Tibial nerve (tissue), 4 donors: ENCODE measurements at regions not wholly inside any gene's neighbourhood (a gene's known extent, or its start where the extent isn't known, plus 50 kb on each side); places are given as distances from the start of the nearest gene placed in this dataset.

ENCODE experiments used
- DNase-seq, 2 donors: peaks; one replicate each; pipeline ENCODE4 v3.0.0-alpha.2; 2019; ENCODE audit warnings: low spot score in 2 of 2
- H3K27ac ChIP-seq, 4 donors: fragments of 200-600 bp; sonication (generic) in 3 of 4; one replicate each; pipeline ENCODE4 v1.5.1; 2017 to 2019; ENCODE audit warnings: mild to moderate bottlenecking in 1 of 4
- H3K27me3 ChIP-seq, 2 donors: fragments of 200-600 bp; sonication (generic) in 1 of 2; one replicate each; pipeline versions ENCODE4 v1.5.1 to v1.6.0; 2017 to 2019
- H3K36me3 ChIP-seq, 3 donors: fragments of 200-600 bp; sonication (generic); one replicate each; pipeline ENCODE4 v1.5.1; 2018 to 2019
- H3K4me1 ChIP-seq, 4 donors: fragments of 200-600 bp; sonication (generic) in 3 of 4; one replicate each; pipeline ENCODE4 v1.5.1; 2017 to 2019
- H3K4me3 ChIP-seq, 4 donors: fragments of 200-600 bp; sonication (generic) in 3 of 4; one replicate each; pipeline ENCODE4 v1.5.1; 2017 to 2019; ENCODE audit warnings: mild to moderate bottlenecking in 1 of 4, moderate library complexity in 1 of 4
- H3K9me3 ChIP-seq, 4 donors: fragments of 200-600 bp; sonication (generic) in 3 of 4; one replicate each; pipeline ENCODE4 v1.5.1; 2017 to 2019
- CTCF ChIP-seq, 5 experiments: fragments of 200-600 bp in 3 of 5; fragments of 450-650 bp in 2 of 5; sonication (generic) in 3 of 5; IDR thresholded peaks; one replicate each; pipeline ENCODE4 v1.5.1; 2016 to 2019; ENCODE audit warnings: antibody characterized with exemption in 5 of 5, mild to moderate bottlenecking in 3 of 5, moderate library complexity in 2 of 5
- EP300 ChIP-seq, 2 donors: sonication (generic); formaldehyde crosslinking; IDR thresholded peaks; one replicate each; pipeline ENCODE4 v1.6.1; 2017; ENCODE audit warnings: antibody characterized with exemption in 2 of 2, mild to moderate bottlenecking in 1 of 2
- POLR2A ChIP-seq, 2 donors: fragments of 450-650 bp; IDR thresholded peaks; one replicate each; pipeline ENCODE4 v1.6.1; 2017; ENCODE audit warnings: antibody characterized with exemption in 2 of 2, mild to moderate bottlenecking in 2 of 2, moderate library complexity in 2 of 2
- WGBS, 2 donors: methylation state at CpG; one replicate each; pipeline ENCODE4 v1.1.5; 2018; 5-methylcytosine and 5-hydroxymethylcytosine counted together

DNA sequence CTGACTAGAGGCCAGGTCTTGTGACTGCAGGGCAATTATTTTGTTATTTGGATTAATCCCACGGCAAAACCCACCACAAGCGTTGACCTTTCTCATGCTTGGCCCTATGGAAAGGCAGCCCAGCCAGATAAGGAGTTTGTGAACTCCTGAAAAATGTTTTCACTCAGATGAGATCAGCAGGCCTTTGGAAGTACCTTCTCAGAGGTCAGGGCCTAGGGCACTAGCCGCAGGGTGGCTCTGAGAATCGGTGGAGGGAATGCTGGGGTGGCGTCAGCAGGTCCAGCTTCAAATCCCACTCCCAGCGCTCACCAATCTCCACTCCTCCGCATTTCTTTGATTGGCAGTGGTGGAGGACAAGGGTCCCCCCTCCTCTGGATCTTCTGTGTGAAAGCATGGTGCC is 194.4 kb downstream of the GADD45G start:
- no peak overlapping the region for H3K27ac ChIP-seq
- H3K9me3 ChIP-seq, result no peaks in the 10 kb centered on the region
- H3K27me3 ChIP-seq, result no peaks in the 10 kb centered on the region
- WGBS, 2 donors, result 88 to 96% methylated on average over 7 of the region's 7 CpGs
- no peak overlapping the region for H3K4me3 ChIP-seq
- H3K4me1 ChIP-seq, result peaks cover 0 to 26% (median 8%) of the 10 kb centered on the region in 4 donors
- no peaks in the 10 kb centered on the region for H3K36me3 ChIP-seq
- no peak for DNase-seq
- TF ChIP-seq EP300 (IDR thresholded peaks at IDR 0.05) (no peak), CTCF (IDR thresholded peaks at IDR 0.05) (no peak), POLR2A (IDR thresholded peaks at IDR 0.05) (no peak)

DNA sequence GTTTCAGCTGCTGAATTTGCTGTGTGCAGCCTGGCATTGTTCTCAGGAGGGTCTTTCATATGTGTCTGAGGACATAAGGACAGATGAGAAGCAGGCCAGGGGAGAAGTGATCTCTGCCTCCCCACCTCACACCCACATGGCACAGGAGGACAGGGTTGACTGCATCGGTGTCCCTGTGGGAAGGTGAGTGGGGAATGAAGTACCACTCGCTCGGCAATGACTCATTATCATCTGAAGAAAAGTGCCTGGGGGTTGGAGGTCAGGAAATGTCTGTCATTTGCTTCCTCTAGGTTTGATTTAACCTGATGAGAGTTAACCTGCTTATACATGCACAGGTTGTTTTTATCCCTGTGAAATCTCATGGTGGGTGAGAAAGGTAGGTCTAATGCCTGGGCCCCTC is 195.0 kb downstream of the GADD45G start:
- no peaks in the 10 kb centered on the region for H3K36me3 ChIP-seq
- TF ChIP-seq POLR2A (IDR thresholded peaks at IDR 0.05), result no peak
- TF ChIP-seq EP300 (IDR thresholded peaks at IDR 0.05), result no peak
- no peak for TF ChIP-seq CTCF (IDR thresholded peaks at IDR 0.05)
- H3K4me3 ChIP-seq, result no peak overlapping the region
- no peak for DNase-seq
- H3K4me1 ChIP-seq, result peaks cover 0 to 26% (median 8%) of the 10 kb centered on the region in 4 donors
- no peaks in the 10 kb centered on the region for H3K27me3 ChIP-seq
- H3K9me3 ChIP-seq, result no peaks in the 10 kb centered on the region
- WGBS, 2 donors, result 94 to 96% methylated on average over 3 of the region's 3 CpGs
- no peak overlapping the region for H3K27ac ChIP-seq

GRCh38 chr9:89801341-89801740 is 196.5 kb downstream of the GADD45G start:
- H3K4me1 ChIP-seq, result peaks cover 0 to 26% (median 8%) of the 10 kb centered on the region in 4 donors
- no peaks in the 10 kb centered on the region for H3K36me3 ChIP-seq
- WGBS, 2 donors, result 49 to 57% methylated on average over 4 of the region's 4 CpGs
- H3K4me3 ChIP-seq, result no peak overlapping the region
- H3K27me3 ChIP-seq, result no peaks in the 10 kb centered on the region
- no peaks in the 10 kb centered on the region for H3K9me3 ChIP-seq
- peak overlapping the region in 1 of 4 donors; percentile 70 for H3K27ac ChIP-seq
- TF ChIP-seq CTCF (IDR thresholded peaks at IDR 0.05) (no peak), EP300 (IDR thresholded peaks at IDR 0.05) (no peak), POLR2A (IDR thresholded peaks at IDR 0.05) (no peak)
- no peak for DNase-seq

GRCh38 chr9:89801742-89802670 is 197.2 kb downstream of the GADD45G start:
- Histone ChIP-seq H3K27me3 (no peaks in the 10 kb centered on the region), H3K27ac (peak overlapping the region in 2 of 4 donors; percentile 53 to 70), H3K4me3 (no peak overlapping the region), H3K4me1 (peaks cover 0 to 26% (median 8%) of the 10 kb centered on the region in 4 donors), H3K9me3 (no peaks in the 10 kb centered on the region), H3K36me3 (no peaks in the 10 kb centered on the region)
- 47 to 52% methylated on average over 13 of the region's 13 CpGs for WGBS, 2 donors
- no peak for DNase-seq
- TF ChIP-seq POLR2A (IDR thresholded peaks at IDR 0.05) (no peak), EP300 (IDR thresholded peaks at IDR 0.05) (peak in 1 of 2 donors; percentile 69), CTCF (IDR thresholded peaks at IDR 0.05) (peak in 1 of 5 experiments; percentile 16)

DNA sequence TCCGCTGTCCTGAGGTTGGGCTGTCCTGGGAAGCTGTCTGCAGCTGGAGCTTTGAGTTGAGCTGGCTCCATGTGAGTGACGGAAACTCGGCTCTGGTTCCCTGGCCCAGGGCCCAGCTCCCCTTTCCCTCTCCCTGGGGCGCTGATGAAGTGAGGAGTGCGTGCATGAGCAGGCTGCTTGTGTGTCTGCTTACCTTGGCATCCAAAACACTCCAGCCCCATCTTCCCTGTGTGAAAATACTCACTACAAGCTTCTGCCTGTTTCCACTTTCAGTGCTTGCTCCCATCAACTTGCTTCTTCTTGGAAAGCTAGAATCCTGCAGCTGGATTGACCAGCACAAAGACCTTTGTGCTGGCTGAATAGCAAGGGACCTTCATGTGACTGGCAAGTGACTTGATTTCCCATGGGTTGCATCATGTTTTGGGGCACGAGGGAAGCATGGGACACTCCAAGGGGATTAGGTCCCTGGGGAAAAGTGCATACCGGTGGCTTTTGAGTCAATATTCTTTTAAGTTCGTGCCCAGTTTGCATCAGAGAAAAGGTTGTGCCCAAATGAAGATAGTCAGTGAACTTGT is 198.1 kb downstream of the GADD45G start:
- TF ChIP-seq POLR2A (IDR thresholded peaks at IDR 0.05), result no peak
- TF ChIP-seq EP300 (IDR thresholded peaks at IDR 0.05), result peak in 1 of 2 donors; percentile 65
- H3K4me3 ChIP-seq, result no peak overlapping the region
- no peaks in the 10 kb centered on the region for H3K9me3 ChIP-seq
- peak; percentile 55 to 57 for DNase-seq
- H3K27me3 ChIP-seq, result no peaks in the 10 kb centered on the region
- peak overlapping the region in 1 of 4 donors; percentile 70 for H3K27ac ChIP-seq
- H3K36me3 ChIP-seq, result no peaks in the 10 kb centered on the region
- peaks cover 0 to 26% (median 8%) of the 10 kb centered on the region in 4 donors for H3K4me1 ChIP-seq
- WGBS, 2 donors, result 21 to 33% methylated on average over 8 of the region's 8 CpGs
